CD14-positive monocyte (primary cell): ENCODE measurements at regions not wholly inside any gene's neighbourhood (a gene's known extent, or its start where the extent isn't known, plus 50 kb on each side); places are given as distances from the start of the nearest gene placed in this dataset.
"Not testable (repeated sequence)": the region's sequence is repeated elsewhere in the genome, so short reads cannot be mapped to it uniquely, and the experiment has no call there.

Source experiments
- DNase-seq, 3 donors: peaks; one replicate each; pipeline ENCODE4 v3.0.0-alpha.2; 2011 to 2022
- H2AFZ ChIP-seq: 2 replicates; pipeline ENCODE4 v1.6.0; 2012; ENCODE audit warnings: mild to moderate bottlenecking, low read depth, low read length, inconsistent platforms; ENCODE audit not compliant: insufficient read depth, poor library complexity, severe bottlenecking
- H3K27ac ChIP-seq, 2 donors: 1 replicate in 1 of 2; 2 replicates in 1 of 2; pipeline ENCODE4 v1.5.1; 2012 to 2013; ENCODE audit warnings: low read length in 2 of 2, control low read depth in 1 of 2, inconsistent platforms in 1 of 2, low read depth in 1 of 2, mild to moderate bottlenecking in 1 of 2
- H3K27me3 ChIP-seq, 2 donors: one replicate each; pipeline versions ENCODE4 v1.6.0 to v1.6.1; 2011 to 2013; ENCODE audit warnings: low read length in 2 of 2; ENCODE audit not compliant: control insufficient read depth in 2 of 2, insufficient read depth in 2 of 2
- H3K36me3 ChIP-seq, 2 donors: replicated peaks in 1 of 2; 1 replicate in 1 of 2; 2 replicates in 1 of 2; pipeline versions ENCODE4 v1.5.1 to v1.6.1; 2012 to 2013; ENCODE audit warnings: low read length in 2 of 2, control low read depth in 1 of 2, inconsistent platforms in 1 of 2, mild to moderate bottlenecking in 1 of 2; ENCODE audit not compliant: insufficient read depth in 2 of 2, control insufficient read depth in 1 of 2
- H3K4me1 ChIP-seq, 2 donors: 1 replicate in 1 of 2; 2 replicates in 1 of 2; pipeline versions ENCODE4 v1.5.1 to v1.6.1; 2012 to 2013; ENCODE audit warnings: low read length in 2 of 2, control low read depth in 1 of 2, inconsistent platforms in 1 of 2, mild to moderate bottlenecking in 1 of 2, moderate library complexity in 1 of 2; ENCODE audit not compliant: insufficient read depth in 2 of 2, control insufficient read depth in 1 of 2
- H3K4me2 ChIP-seq: replicated peaks from 2 replicates; pipeline ENCODE3; 2012; ENCODE audit warnings: low read length, moderate library complexity, mild to moderate bottlenecking; ENCODE audit not compliant: poor library complexity, severe bottlenecking; ENCODE audit errors: extremely low read depth
- H3K4me3 ChIP-seq, 3 experiments: fragments of 200-600 bp in 1 of 3; sonication (generic) in 1 of 3; replicated peaks in 1 of 3; 1 replicate in 2 of 3; 2 replicates in 1 of 3; pipeline ENCODE4 v1.5.1; 2011 to 2013; ENCODE audit warnings: low read length in 3 of 3, mild to moderate bottlenecking in 3 of 3, control low read depth in 2 of 3, low read depth in 2 of 3, inconsistent platforms in 1 of 3, moderate library complexity in 1 of 3
- H3K79me2 ChIP-seq: 2 replicates; pipeline ENCODE4 v1.6.0; 2012; ENCODE audit warnings: mild to moderate bottlenecking, control low read depth, inconsistent platforms, low read length, moderate library complexity; ENCODE audit not compliant: insufficient read depth
- H3K9ac ChIP-seq: 2 replicates; pipeline ENCODE4 v1.6.0; 2017; ENCODE audit warnings: low read length, mild to moderate bottlenecking; ENCODE audit not compliant: insufficient read depth, poor library complexity, severe bottlenecking
- H3K9me3 ChIP-seq, 2 donors: replicated peaks in 1 of 2; 1 replicate in 1 of 2; 2 replicates in 1 of 2; pipeline versions ENCODE4 v1.5.1 to v1.6.1; 2012 to 2013; ENCODE audit warnings: low read length in 2 of 2, control low read depth in 1 of 2; ENCODE audit not compliant: control insufficient read depth in 1 of 2, insufficient read depth in 1 of 2
- H4K20me1 ChIP-seq: 2 replicates; pipeline ENCODE4 v1.6.0; 2012; ENCODE audit warnings: mild to moderate bottlenecking, low read length, control low read depth, moderate library complexity; ENCODE audit not compliant: insufficient read depth
- H3K27ac Mint-ChIP-seq, 7 donors: one replicate each; pipeline ENCODE4 v1.8.0; 2020; ENCODE audit warnings: mild to moderate bottlenecking in 7 of 7, mixed read lengths in 7 of 7, moderate library complexity in 6 of 7, inconsistent platforms in 2 of 7
- H3K27me3 Mint-ChIP-seq, 3 donors: one replicate each; pipeline ENCODE4 v1.8.0; 2021 to 2022; ENCODE audit warnings: low read depth in 3 of 3, mild to moderate bottlenecking in 3 of 3, mixed read lengths in 3 of 3, moderate library complexity in 3 of 3, inconsistent platforms in 1 of 3
- H3K36me3 Mint-ChIP-seq, 2 donors: one replicate each; pipeline ENCODE4 v1.8.0; 2020; ENCODE audit warnings: mixed read lengths in 2 of 2, inconsistent platforms in 1 of 2, mild to moderate bottlenecking in 1 of 2
- H3K4me1 Mint-ChIP-seq: one replicate; pipeline ENCODE4 v1.8.0; 2020; ENCODE audit warnings: mild to moderate bottlenecking, mixed read lengths
- H3K4me3 Mint-ChIP-seq, 2 donors: one replicate each; pipeline ENCODE4 v1.8.0; 2020; ENCODE audit warnings: mild to moderate bottlenecking in 2 of 2, mixed read lengths in 2 of 2, moderate library complexity in 1 of 2
- H3K9me3 Mint-ChIP-seq, 7 donors: one replicate each; pipeline ENCODE4 v1.8.0; 2020 to 2022; ENCODE audit warnings: mixed read lengths in 7 of 7, mild to moderate bottlenecking in 6 of 7, moderate library complexity in 6 of 7, inconsistent platforms in 2 of 7
- WGBS: methylation state at CpG from one replicate; pipeline ENCODE4 v1.1.5; 2013; ENCODE audit warnings: missing lambda C conversion rate; ENCODE audit not compliant: insufficient coverage; 5-methylcytosine and 5-hydroxymethylcytosine counted together
- intact Hi-C, 2 donors: fragments of 100-400 bp; cut with micrococcal nuclease; formaldehyde crosslinking; loops; one replicate each; pipeline versions ENCODE4 v1.15.0 to v1.15.1; 2023
- TF ChIP-seq, protein P1 (sequence below): fragments of 200-600 bp; IDR thresholded peaks from one replicate; pipeline ENCODE4 v1.8.0; 2022; ENCODE audit warnings: antibody characterized with exemption, mild to moderate bottlenecking

DNA sequence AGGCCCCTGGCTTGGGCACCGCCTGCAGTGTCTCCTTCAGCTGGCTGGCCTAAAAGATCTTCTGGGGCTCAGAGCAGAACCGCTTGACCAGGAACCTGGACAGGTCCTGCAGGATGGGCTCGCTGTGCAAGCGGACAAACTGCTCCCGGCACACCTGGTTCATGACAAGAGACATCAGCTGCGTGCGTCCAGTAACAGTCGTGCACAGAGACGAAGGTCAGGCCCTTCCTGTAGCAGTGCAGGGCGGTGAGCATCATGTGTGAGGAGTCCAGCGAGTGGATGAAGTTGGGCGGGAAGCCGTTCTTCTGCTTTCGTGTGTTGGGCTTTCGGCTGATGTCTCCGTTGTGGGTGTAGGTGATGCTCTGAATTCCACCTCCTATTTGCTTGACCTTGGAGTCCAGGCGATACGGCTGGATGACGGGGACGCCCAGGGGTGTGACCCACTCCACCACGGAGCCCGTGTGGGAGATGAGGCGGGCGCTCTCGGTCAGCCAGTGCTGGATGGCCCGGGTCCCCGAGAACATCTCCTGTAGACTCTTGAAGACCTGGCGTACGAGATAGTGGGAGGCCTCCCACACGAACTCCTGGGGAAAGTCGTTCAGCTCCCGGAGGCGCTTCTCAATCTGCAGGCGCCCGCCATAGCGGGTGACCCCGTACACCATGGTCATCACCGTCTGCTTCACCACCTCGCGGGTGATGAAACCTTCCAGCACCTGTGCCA, 72.1 kb upstream of the MED13 start:
- H3K36me3 Mint-ChIP-seq, H3K9me3 ChIP-seq, H3K4me1 Mint-ChIP-seq, H3K36me3 ChIP-seq, intact Hi-C loops, H3K79me2 ChIP-seq, H3K9ac ChIP-seq, H3K4me1 ChIP-seq, H3K4me3 ChIP-seq, H3K4me2 ChIP-seq, DNase-seq, H2AFZ ChIP-seq, H3K27ac ChIP-seq, H4K20me1 ChIP-seq: not testable (repeated sequence)
- peak overlapping the region in 1 of 7 donors; percentile 64 for H3K27ac Mint-ChIP-seq
- H3K27me3 ChIP-seq = peaks cover 3 to 22% of the 10 kb centered on the region in 2 donors
- H3K9me3 Mint-ChIP-seq = peaks cover 0 to 13% (median 4%) of the 10 kb centered on the region in 7 donors
- peaks cover 30 to 48% (median 41%) of the 10 kb centered on the region in 3 donors for H3K27me3 Mint-ChIP-seq
- 95% methylated on average over 40 of the region's 40 CpGs for WGBS
- H3K4me3 Mint-ChIP-seq = peak overlapping the region in 1 of 2 donors; percentile 55

DNA sequence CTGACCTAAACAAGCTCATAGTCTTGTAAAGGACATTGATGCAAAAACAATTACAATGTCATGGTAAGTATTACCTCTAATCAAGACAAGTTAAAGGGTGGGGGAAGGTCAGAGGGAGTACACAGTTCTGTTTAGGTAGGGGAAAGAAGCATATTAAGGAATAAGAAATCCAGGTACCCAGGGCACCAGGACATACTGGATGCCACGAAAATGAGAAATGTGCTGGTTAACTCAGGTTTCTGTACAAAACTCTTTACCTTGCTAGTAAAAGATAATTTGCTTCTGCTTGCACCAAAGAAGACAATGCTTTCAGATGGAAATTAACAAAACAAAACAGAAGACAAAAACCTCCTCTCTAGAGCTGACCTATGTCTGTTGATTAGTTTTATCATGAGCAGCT, 70.7 kb upstream of the MED13 start:
- Mint-ChIP-seq H3K9me3 (peaks cover 0 to 10% (median 0%) of the 10 kb centered on the region in 7 donors), H3K4me3 (peak overlapping the region in 1 of 2 donors; percentile 46), H3K27me3 (peaks cover 30 to 45% (median 41%) of the 10 kb centered on the region in 3 donors), H3K27ac (no peak overlapping the region), H3K36me3 (no peaks in the 10 kb centered on the region), H3K4me1 (no peaks in the 10 kb centered on the region)
- no peak overlapping the region for H3K9ac ChIP-seq
- TF ChIP-seq, protein P1, sequence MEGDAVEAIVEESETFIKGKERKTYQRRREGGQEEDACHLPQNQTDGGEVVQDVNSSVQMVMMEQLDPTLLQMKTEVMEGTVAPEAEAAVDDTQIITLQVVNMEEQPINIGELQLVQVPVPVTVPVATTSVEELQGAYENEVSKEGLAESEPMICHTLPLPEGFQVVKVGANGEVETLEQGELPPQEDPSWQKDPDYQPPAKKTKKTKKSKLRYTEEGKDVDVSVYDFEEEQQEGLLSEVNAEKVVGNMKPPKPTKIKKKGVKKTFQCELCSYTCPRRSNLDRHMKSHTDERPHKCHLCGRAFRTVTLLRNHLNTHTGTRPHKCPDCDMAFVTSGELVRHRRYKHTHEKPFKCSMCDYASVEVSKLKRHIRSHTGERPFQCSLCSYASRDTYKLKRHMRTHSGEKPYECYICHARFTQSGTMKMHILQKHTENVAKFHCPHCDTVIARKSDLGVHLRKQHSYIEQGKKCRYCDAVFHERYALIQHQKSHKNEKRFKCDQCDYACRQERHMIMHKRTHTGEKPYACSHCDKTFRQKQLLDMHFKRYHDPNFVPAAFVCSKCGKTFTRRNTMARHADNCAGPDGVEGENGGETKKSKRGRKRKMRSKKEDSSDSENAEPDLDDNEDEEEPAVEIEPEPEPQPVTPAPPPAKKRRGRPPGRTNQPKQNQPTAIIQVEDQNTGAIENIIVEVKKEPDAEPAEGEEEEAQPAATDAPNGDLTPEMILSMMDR = no peak
- H3K4me2 ChIP-seq = no peak overlapping the region
- H3K79me2 ChIP-seq = no peaks in the 10 kb centered on the region
- no peaks in the 10 kb centered on the region for H4K20me1 ChIP-seq
- no peak overlapping the region for H2AFZ ChIP-seq
- no peak overlapping the region for H3K27ac ChIP-seq
- H3K36me3 ChIP-seq = no peaks in the 10 kb centered on the region
- peaks cover 3 to 22% of the 10 kb centered on the region in 2 donors for H3K27me3 ChIP-seq
- no peak overlapping the region for H3K4me3 ChIP-seq
- no peaks in the 10 kb centered on the region for H3K4me1 ChIP-seq
- WGBS = no CpG with 5 or more reads among the region's 1 CpG
- intact Hi-C loops = no loop called here
- no peaks in the 10 kb centered on the region for H3K9me3 ChIP-seq
- DNase-seq = no peak

DNA sequence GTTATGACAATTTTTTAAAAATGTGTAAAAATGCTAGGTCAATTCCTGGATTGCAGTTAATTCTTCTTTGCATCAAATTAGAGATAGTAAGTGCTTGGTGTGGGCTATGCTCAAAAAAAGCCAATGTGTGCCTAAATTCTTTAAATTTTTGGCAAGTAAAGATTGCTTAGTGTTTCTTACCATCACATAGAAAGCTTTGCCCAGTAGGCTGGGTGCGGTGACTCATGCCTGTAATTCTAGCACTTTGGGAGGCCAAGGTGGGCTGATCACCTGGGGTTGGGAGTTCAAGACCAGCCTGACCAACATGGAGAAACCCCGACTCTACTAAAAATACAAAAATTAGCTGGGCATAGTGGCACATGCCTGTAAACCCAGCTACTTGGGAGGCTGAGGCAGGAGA, 70.0 kb upstream of the MED13 start:
- no CpG with 5 or more reads among the region's 2 CpGs for WGBS
- Mint-ChIP-seq H3K27me3 (peaks cover 30 to 41% (median 39%) of the 10 kb centered on the region in 3 donors), H3K9me3 (peaks cover 0 to 10% (median 0%) of the 10 kb centered on the region in 7 donors)
- H3K79me2 ChIP-seq, H4K20me1 ChIP-seq, H3K4me3 Mint-ChIP-seq, H3K4me1 Mint-ChIP-seq, DNase-seq, H3K4me2 ChIP-seq, H3K27ac ChIP-seq, intact Hi-C loops, H3K9ac ChIP-seq, H3K36me3 ChIP-seq, H3K36me3 Mint-ChIP-seq, H3K27ac Mint-ChIP-seq, H3K9me3 ChIP-seq, H3K4me1 ChIP-seq, H2AFZ ChIP-seq, H3K4me3 ChIP-seq: not testable (repeated sequence)
- peaks cover 3 to 22% of the 10 kb centered on the region in 2 donors for H3K27me3 ChIP-seq
